WTC11 (cell line): ENCODE measurements at regions not wholly inside any gene's neighbourhood (a gene's known extent, or its start where the extent isn't known, plus 50 kb on each side); places are given as distances from the start of the nearest gene placed in this dataset.

Experiments
- ATAC-seq: fragments of 200-7000 bp; cut with Tn5 transposase; 2 replicates; pipeline ENCODE4 v1.10.0; 2021; ENCODE audit warnings: mild to moderate bottlenecking, moderate library complexity
- CTCF ChIA-PET: fragments of 300-600 bp; sonication (Branson Sonifier 250); formaldehyde crosslinking; loops from one replicate; lab custom pipeline; 2021; ENCODE audit warnings: antibody characterized with exemption; lab: Charles Lee
- POLR2A ChIA-PET: fragments of 350-600 bp; sonication (Branson Sonifier 250); formaldehyde crosslinking; loops from one replicate; lab custom pipeline; 2021; ENCODE audit warnings: antibody characterized with exemption; lab: Charles Lee
- DNase-seq: peaks from one replicate; pipeline ENCODE4 v3.0.0; 2021; ENCODE audit warnings: low spot score
- H3K27ac Mint-ChIP-seq: 2 replicates; pipeline ENCODE4 v1.8.0; 2021; ENCODE audit warnings: mixed read lengths
- H3K27me3 Mint-ChIP-seq: 2 replicates; pipeline ENCODE4 v1.8.0; 2021; ENCODE audit warnings: low read depth, mild to moderate bottlenecking, moderate library complexity, mixed read lengths
- H3K36me3 Mint-ChIP-seq: 2 replicates; pipeline ENCODE4 v1.8.0; 2021; ENCODE audit warnings: mixed read lengths
- H3K4me1 Mint-ChIP-seq: 2 replicates; pipeline ENCODE4 v1.8.0; 2022; ENCODE audit warnings: mixed read lengths
- H3K4me3 Mint-ChIP-seq: 2 replicates; pipeline ENCODE4 v1.8.0; 2021; ENCODE audit warnings: mild to moderate bottlenecking, moderate library complexity, mixed read lengths
- H3K9me3 Mint-ChIP-seq: 2 replicates; pipeline ENCODE4 v1.8.0; 2021; ENCODE audit warnings: mixed read lengths
- CBFB ChIP-seq: sonication (generic); formaldehyde crosslinking; IDR thresholded peaks from 2 replicates; pipeline ENCODE4 v1.8.1; 2022; ENCODE audit warnings: mild to moderate bottlenecking, low read depth, missing genetic modification reagents
- ETV6 ChIP-seq: sonication (generic); formaldehyde crosslinking; IDR thresholded peaks from 2 replicates; pipeline ENCODE4 v1.8.1; 2022; ENCODE audit warnings: mild to moderate bottlenecking, missing genetic modification reagents
- GABPB1 ChIP-seq: sonication (generic); formaldehyde crosslinking; IDR thresholded peaks from 2 replicates; pipeline ENCODE4 v1.8.1; 2023; ENCODE audit warnings: mild to moderate bottlenecking, missing genetic modification reagents
- GTF2I ChIP-seq: fragments of 250-450 bp; sonication (Bioruptor Pico); conservative IDR thresholded peaks from 2 replicates; pipeline ENCODE4 v1.4.0; 2021; ENCODE audit warnings: mild to moderate bottlenecking
- IRF1 ChIP-seq: sonication (generic); formaldehyde crosslinking; IDR thresholded peaks from 2 replicates; pipeline ENCODE4 v1.8.0; 2023; ENCODE audit warnings: missing genetic modification reagents
- IRF2 ChIP-seq: sonication (generic); formaldehyde crosslinking; IDR thresholded peaks from 2 replicates; pipeline ENCODE4 v1.8.0; 2022; ENCODE audit warnings: low read depth, missing genetic modification reagents, borderline replicate concordance
- JUN ChIP-seq: sonication (generic); formaldehyde crosslinking; IDR thresholded peaks from 2 replicates; pipeline ENCODE4 v1.8.0; 2023; ENCODE audit warnings: mild to moderate bottlenecking, missing genetic modification reagents
- MYBL2 ChIP-seq: sonication (generic); formaldehyde crosslinking; IDR thresholded peaks from 2 replicates; pipeline ENCODE4 v1.8.1; 2023; ENCODE audit warnings: mild to moderate bottlenecking, moderate library complexity, missing genetic modification reagents
- OVOL2 ChIP-seq: fragments of 250-450 bp; sonication (Bioruptor Pico); IDR thresholded peaks from 2 replicates; pipeline ENCODE4 v1.9.0; 2021; ENCODE audit warnings: mild to moderate bottlenecking, borderline replicate concordance
- RORB ChIP-seq: fragments of 250-450 bp; sonication (Bioruptor Pico); IDR thresholded peaks from 2 replicates; pipeline ENCODE4 v1.9.0; 2021; ENCODE audit warnings: mild to moderate bottlenecking
- SMAD4 ChIP-seq: sonication (generic); formaldehyde crosslinking; IDR thresholded peaks from 2 replicates; pipeline ENCODE4 v1.8.0; 2022; ENCODE audit warnings: mild to moderate bottlenecking, missing genetic modification reagents
- SOX15 ChIP-seq: fragments of 250-450 bp; sonication (Bioruptor Pico); IDR thresholded peaks from 2 replicates; pipeline ENCODE4 v1.9.0; 2021; ENCODE audit warnings: mild to moderate bottlenecking
- TEAD1 ChIP-seq: sonication (generic); formaldehyde crosslinking; IDR thresholded peaks from 2 replicates; pipeline ENCODE4 v1.8.0; 2022; ENCODE audit warnings: mild to moderate bottlenecking, missing genetic modification reagents
- TEAD4 ChIP-seq: sonication (generic); formaldehyde crosslinking; IDR thresholded peaks from 2 replicates; pipeline ENCODE4 v1.8.0; 2022; ENCODE audit warnings: mild to moderate bottlenecking, missing genetic modification reagents
- ZNF232 ChIP-seq: sonication (generic); formaldehyde crosslinking; IDR thresholded peaks from 2 replicates; pipeline ENCODE4 v1.8.0; 2022; ENCODE audit warnings: mild to moderate bottlenecking, missing genetic modification reagents
- ZNF396 ChIP-seq: fragments of 250-450 bp; sonication (Bioruptor Pico); IDR thresholded peaks from 2 replicates; pipeline ENCODE4 v1.8.0; 2021; ENCODE audit warnings: mild to moderate bottlenecking, moderate library complexity, borderline replicate concordance
- ZNF512 ChIP-seq: sonication (generic); formaldehyde crosslinking; IDR thresholded peaks from 2 replicates; pipeline ENCODE4 v1.8.1; 2022; ENCODE audit warnings: missing genetic modification reagents, borderline replicate concordance
- TF ChIP-seq, protein P1 (sequence below): sonication (generic); formaldehyde crosslinking; IDR thresholded peaks from 2 replicates; pipeline ENCODE4 v1.8.0; 2022; ENCODE audit warnings: mild to moderate bottlenecking, missing genetic modification reagents
- TF ChIP-seq, protein P2 (sequence below): sonication (generic); formaldehyde crosslinking; IDR thresholded peaks from 2 replicates; pipeline ENCODE4 v1.8.0; 2022; ENCODE audit warnings: missing genetic modification reagents
- TF ChIP-seq, protein P3 (sequence below): sonication (generic); formaldehyde crosslinking; IDR thresholded peaks from 2 replicates; pipeline ENCODE4 v1.8.1; 2023; ENCODE audit warnings: mild to moderate bottlenecking, moderate library complexity, missing genetic modification reagents

- no peak overlapping the region for H3K4me3 Mint-ChIP-seq
- no peak for DNase-seq
Observed at GRCh38 chr10:123316776-123317175, 162.6 kb downstream of the BUB3 start.

DNA sequence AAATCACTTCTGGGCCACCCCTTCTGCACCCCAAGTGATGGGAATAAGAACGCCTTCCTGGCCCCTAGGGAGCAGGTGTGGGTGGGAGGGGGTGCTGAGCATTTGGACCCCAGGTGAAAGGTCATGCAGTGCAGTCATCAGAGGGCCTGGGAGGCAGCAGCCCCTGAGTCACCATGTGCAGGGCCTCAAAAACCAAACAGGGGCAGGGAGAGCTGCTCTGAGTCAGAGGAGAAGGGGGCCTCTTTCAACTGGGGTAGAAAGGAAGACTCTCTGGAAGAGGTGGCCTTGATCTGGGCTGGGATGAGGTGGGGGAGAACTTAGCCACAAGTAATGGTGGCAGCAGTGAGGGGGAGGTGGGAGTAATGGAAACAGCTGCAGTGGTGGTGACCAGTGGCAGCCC is 164.3 kb downstream of the BUB3 start:
- H3K4me1 Mint-ChIP-seq = peaks cover 5% of the 10 kb centered on the region
- no peak for ATAC-seq
- H3K4me3 Mint-ChIP-seq = no peak overlapping the region
- no peak for DNase-seq
- ChIA-PET POLR2A (no interaction called here), CTCF (no interaction called here)
- no peak for TF ChIP-seq ZNF512 (CRISPR knock-in tag)
- TF ChIP-seq ZNF396 (CRISPR knock-in tag) = no peak
- TF ChIP-seq GABPB1 = no peak
- no peak for TF ChIP-seq TEAD4
- no peak for TF ChIP-seq CBFB (CRISPR knock-in tag)
- TF ChIP-seq TEAD1 (CRISPR knock-in tag) = no peak
- TF ChIP-seq JUN = no peak
- TF ChIP-seq SMAD4 (CRISPR knock-in tag) = no peak
- TF ChIP-seq SOX15 (CRISPR knock-in tag) = no peak
- no peak for TF ChIP-seq IRF2 (CRISPR knock-in tag)
- TF ChIP-seq GTF2I (CRISPR knock-in tag) = no peak
- no peak for TF ChIP-seq ZNF232
- TF ChIP-seq, protein P1, sequence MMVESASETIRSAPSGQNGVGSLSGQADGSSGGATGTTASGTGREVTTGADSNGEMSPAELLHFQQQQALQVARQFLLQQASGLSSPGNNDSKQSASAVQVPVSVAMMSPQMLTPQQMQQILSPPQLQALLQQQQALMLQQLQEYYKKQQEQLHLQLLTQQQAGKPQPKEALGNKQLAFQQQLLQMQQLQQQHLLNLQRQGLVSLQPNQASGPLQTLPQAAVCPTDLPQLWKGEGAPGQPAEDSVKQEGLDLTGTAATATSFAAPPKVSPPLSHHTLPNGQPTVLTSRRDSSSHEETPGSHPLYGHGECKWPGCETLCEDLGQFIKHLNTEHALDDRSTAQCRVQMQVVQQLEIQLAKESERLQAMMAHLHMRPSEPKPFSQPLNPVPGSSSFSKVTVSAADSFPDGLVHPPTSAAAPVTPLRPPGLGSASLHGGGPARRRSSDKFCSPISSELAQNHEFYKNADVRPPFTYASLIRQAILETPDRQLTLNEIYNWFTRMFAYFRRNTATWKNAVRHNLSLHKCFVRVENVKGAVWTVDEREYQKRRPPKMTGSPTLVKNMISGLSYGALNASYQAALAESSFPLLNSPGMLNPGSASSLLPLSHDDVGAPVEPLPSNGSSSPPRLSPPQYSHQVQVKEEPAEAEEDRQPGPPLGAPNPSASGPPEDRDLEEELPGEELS (CRISPR knock-in tag) = no peak
- TF ChIP-seq, protein P2, sequence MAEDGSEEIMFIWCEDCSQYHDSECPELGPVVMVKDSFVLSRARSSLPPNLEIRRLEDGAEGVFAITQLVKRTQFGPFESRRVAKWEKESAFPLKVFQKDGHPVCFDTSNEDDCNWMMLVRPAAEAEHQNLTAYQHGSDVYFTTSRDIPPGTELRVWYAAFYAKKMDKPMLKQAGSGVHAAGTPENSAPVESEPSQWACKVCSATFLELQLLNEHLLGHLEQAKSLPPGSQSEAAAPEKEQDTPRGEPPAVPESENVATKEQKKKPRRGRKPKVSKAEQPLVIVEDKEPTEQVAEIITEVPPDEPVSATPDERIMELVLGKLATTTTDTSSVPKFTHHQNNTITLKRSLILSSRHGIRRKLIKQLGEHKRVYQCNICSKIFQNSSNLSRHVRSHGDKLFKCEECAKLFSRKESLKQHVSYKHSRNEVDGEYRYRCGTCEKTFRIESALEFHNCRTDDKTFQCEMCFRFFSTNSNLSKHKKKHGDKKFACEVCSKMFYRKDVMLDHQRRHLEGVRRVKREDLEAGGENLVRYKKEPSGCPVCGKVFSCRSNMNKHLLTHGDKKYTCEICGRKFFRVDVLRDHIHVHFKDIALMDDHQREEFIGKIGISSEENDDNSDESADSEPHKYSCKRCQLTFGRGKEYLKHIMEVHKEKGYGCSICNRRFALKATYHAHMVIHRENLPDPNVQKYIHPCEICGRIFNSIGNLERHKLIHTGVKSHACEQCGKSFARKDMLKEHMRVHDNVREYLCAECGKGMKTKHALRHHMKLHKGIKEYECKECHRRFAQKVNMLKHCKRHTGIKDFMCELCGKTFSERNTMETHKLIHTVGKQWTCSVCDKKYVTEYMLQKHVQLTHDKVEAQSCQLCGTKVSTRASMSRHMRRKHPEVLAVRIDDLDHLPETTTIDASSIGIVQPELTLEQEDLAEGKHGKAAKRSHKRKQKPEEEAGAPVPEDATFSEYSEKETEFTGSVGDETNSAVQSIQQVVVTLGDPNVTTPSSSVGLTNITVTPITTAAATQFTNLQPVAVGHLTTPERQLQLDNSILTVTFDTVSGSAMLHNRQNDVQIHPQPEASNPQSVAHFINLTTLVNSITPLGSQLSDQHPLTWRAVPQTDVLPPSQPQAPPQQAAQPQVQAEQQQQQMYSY (CRISPR knock-in tag) = no peak
- H3K36me3 Mint-ChIP-seq = no peaks in the 10 kb centered on the region
- H3K9me3 Mint-ChIP-seq = peaks cover 3% of the 10 kb centered on the region
- no peaks in the 10 kb centered on the region for H3K27me3 Mint-ChIP-seq
- no peak overlapping the region for H3K27ac Mint-ChIP-seq

More at GRCh38 chr10:123316776-123317175, 162.6 kb downstream of the BUB3 start:
- ChIA-PET CTCF (no interaction called here), POLR2A (no interaction called here)
- H3K4me1 Mint-ChIP-seq = no peaks in the 10 kb centered on the region
- no peaks in the 10 kb centered on the region for H3K36me3 Mint-ChIP-seq
- H3K27ac Mint-ChIP-seq = no peak overlapping the region
- no peaks in the 10 kb centered on the region; the same call in 1 of the 2 replicates for H3K9me3 Mint-ChIP-seq
- ATAC-seq = no peak
- TF ChIP-seq, protein P3, sequence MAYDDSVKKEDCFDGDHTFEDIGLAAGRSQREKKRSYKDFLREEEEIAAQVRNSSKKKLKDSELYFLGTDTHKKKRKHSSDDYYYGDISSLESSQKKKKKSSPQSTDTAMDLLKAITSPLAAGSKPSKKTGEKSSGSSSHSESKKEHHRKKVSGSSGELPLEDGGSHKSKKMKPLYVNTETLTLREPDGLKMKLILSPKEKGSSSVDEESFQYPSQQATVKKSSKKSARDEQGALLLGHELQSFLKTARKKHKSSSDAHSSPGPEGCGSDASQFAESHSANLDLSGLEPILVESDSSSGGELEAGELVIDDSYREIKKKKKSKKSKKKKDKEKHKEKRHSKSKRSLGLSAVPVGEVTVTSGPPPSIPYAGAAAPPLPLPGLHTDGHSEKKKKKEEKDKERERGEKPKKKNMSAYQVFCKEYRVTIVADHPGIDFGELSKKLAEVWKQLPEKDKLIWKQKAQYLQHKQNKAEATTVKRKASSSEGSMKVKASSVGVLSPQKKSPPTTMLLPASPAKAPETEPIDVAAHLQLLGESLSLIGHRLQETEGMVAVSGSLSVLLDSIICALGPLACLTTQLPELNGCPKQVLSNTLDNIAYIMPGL (CRISPR knock-in tag) = no peak
- TF ChIP-seq MYBL2 (no peak), RORB (CRISPR knock-in tag) (no peak), IRF1 (no peak), OVOL2 (CRISPR knock-in tag) (no peak), ETV6 (CRISPR knock-in tag) (no peak)
- no peaks in the 10 kb centered on the region for H3K27me3 Mint-ChIP-seq
